Stimulated activated CD4-positive, alpha-beta T cell treated with anti-CD3 and anti-CD28 coated beads, Interleukin-1b, Interleukin-23, amount 100 ng/mL, for 1 hour (primary cell): ENCODE measurements at regions not wholly inside any gene's neighbourhood (a gene's known extent, or its start where the extent isn't known, plus 50 kb on each side); places are given as distances from the start of the nearest gene placed in this dataset.

Experiments
- DNase-seq, 2 donors: peaks; one replicate each; pipeline ENCODE4 v3.0.0-alpha.2; 2020; ENCODE audit warnings: low read depth in 2 of 2

GRCh38 chr6:129967427-129967826 lies 51.0 kb upstream of the L3MBTL3 start:
- DNase-seq: no peak

- DNase-seq: no peak
Measured at GRCh38 chr6:129966125-129966524, 52.3 kb upstream of the L3MBTL3 start.

GRCh38 chr6:129965096-129965495 lies 53.3 kb upstream of the L3MBTL3 start:
- no peak for DNase-seq

- DNase-seq: no peak
Measured at GRCh38 chr6:129959358-129959930, 58.9 kb upstream of the L3MBTL3 start.

GRCh38 chr6:129957941-129958898 lies 60.2 kb upstream of the L3MBTL3 start:
- DNase-seq: no peak

- DNase-seq: no peak
Measured at GRCh38 chr6:129955584-129955983, 62.8 kb upstream of the L3MBTL3 start.

- DNase-seq: no peak
Measured at GRCh38 chr6:129954749-129955431, 63.5 kb upstream of the L3MBTL3 start.

- DNase-seq: no peak
Measured at GRCh38 chr6:129947797-129948196, 70.6 kb upstream of the L3MBTL3 start.

GRCh38 chr6:129946439-129947140 lies 71.8 kb upstream of the L3MBTL3 start:
- no peak for DNase-seq

- DNase-seq: no peak
Measured at GRCh38 chr6:129943637-129944271, 74.6 kb upstream of the L3MBTL3 start.

- no peak for DNase-seq
Measured at GRCh38 chr6:129940454-129941195, 77.8 kb upstream of the L3MBTL3 start.

- DNase-seq: no peak
Measured at GRCh38 chr6:129938249-129939020, 77.3 kb upstream of the TMEM244 start.

GRCh38 chr6:129936329-129937165 lies 75.4 kb upstream of the TMEM244 start:
- peak in 1 of 2 donors; percentile 10 for DNase-seq

- no peak for DNase-seq
Measured at GRCh38 chr6:129932321-129932720, 71.2 kb upstream of the TMEM244 start.

GRCh38 chr6:129929433-129929832 lies 68.3 kb upstream of the TMEM244 start:
- no peak for DNase-seq

- DNase-seq: no peak
Measured at GRCh38 chr6:129923530-129924250, 62.6 kb upstream of the TMEM244 start.

- DNase-seq: no peak
Measured at GRCh38 chr6:129921169-129921817, 60.2 kb upstream of the TMEM244 start.
